ENCODE measurements at regions not wholly inside any gene's neighbourhood (a gene's known extent, or its start where the extent isn't known, plus 50 kb on each side); places are given as distances from the start of the nearest gene placed in this dataset.

DNA sequence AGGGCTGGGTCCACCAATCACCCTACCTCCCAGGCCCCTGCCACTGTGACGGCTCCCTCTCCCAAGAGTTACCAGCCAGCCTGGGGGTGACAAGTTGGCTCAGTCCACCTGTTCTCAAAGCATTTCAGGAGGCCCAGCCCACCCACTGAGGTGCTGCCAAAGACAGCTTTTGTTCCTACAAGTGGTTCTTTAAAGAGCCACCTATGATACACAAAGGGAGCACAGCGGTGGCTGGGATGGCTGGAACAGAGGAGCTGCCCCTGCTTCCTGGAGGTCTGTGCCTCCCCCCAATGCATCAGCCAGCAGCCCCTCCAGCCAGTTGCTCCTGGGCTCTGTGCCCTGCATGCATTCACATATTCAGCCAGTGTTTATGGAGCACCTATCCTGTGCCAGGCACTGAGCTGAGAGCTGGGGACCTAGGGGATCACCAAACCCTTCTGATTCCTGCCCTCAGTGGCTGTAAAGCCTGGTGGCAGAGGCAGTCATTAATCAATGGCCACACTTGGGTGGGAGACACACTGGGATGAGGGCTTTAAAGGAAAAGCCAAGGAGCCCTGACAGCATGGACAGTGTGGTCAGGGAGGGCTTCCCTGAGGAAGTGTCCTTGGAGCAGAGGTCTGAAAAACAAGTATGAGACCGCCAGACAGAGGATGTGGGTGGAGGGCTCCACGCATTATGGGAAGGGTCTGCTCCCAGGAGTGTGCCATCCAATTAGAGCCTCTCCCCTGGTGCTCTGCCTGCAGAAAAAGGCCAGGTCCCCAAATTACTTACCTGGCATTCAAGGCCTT lies 107.1 kb upstream of the LINGO1 start:
- DNase-seq = no peak

- DNase-seq = peak in 13 of 58 donors; percentile 8 to 48 (median 25)
These were observed 106.0 kb upstream of the LINGO1 start for GRCh38 chr15:77738441-77739302.

DNA sequence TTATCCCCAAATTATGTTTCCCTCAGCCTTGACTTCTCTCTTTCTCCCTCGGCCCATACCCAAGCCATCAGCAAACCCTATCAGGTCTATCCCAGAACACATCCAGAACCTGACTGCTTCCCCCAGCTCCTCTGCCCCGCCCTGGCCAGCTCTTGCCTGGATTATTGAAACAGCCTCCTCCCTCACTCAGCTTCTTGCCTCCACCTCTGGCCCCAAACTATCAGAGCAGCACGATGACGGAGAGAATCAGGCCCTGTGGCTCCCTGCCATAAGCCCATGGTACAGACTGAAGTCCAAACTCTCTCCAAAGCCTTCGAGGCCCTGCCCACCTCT lies 105.3 kb upstream of the LINGO1 start:
- DNase-seq = no peak

- DNase-seq = no peak
These were observed 104.7 kb upstream of the LINGO1 start for GRCh38 chr15:77737238-77738037.

- DNase-seq = no peak
These were observed 101.6 kb upstream of the LINGO1 start for GRCh38 chr15:77734306-77734705.

DNA sequence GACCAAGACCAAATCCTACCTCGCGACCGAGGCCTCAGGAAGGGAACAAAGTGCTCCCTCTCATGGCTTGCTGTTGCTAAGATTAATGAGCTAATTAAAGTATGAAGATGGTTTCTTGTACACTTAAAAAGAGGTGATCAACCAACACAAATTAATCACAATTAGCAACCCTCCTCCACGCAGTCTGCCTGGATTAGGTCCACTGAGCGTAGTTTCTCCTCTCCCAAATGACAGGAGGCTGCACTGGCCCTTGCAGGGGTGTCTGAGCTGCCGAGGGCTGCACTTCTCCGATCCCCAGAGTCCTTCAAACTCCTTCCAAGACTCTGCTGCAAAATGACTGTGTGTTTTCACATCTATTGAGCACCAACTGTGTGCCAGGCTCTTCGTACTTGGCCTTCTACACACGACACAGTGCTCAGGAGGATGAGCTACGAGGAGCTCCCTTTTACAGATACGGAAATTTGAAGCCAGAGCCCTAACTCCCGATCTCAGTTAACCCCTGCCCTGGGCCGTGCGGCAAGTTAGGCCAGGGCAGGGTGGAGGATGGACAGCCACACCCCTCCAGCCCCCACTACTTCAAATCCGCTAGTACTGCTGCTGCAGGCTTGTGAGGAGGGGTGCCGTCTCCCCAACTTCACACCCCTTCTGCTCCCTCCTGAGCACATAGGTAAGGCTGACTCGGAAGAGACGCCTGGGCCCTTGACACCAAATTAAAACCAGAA lies 101.0 kb upstream of the LINGO1 start:
- no peak for DNase-seq

GRCh38 chr15:77732514-77733335 lies 100.0 kb upstream of the LINGO1 start:
- peak in 1 of 58 donors; percentile 37 for DNase-seq

- no peak for DNase-seq
These were observed 99.2 kb upstream of the LINGO1 start for GRCh38 chr15:77731945-77732344.

GRCh38 chr15:77731067-77731466 lies 98.4 kb upstream of the LINGO1 start:
- DNase-seq = peak in 17 of 58 donors; percentile 19 to 71 (median 30)

GRCh38 chr15:77727635-77728304 lies 95.1 kb upstream of the LINGO1 start:
- DNase-seq = no peak

- no peak for DNase-seq
These were observed 92.0 kb upstream of the LINGO1 start for GRCh38 chr15:77724715-77725114.

DNA sequence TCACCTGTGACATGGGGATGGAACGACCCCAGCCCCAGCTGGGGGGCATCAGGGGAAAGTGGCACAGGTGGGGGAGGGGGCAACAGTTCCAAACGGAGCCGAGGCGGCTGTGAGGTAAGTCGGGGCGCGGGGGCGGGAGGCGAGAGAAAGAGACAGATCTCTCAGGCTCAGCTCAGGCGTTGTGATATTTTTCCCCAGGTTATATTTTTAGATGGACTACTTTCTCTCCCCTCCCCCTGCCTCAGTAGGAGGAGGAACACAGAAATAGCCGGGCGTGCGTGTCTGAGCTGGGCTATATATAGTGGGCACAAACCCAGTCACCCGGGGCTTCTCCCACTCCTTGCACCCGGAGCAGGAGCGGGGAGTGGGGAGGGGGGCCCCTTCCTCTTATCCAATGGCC lies 91.0 kb upstream of the LINGO1 start:
- peak in 13 of 58 donors; percentile 8 to 52 (median 31) for DNase-seq

- no peak for DNase-seq
These were observed 90.2 kb upstream of the LINGO1 start for GRCh38 chr15:77722759-77723460.

DNA sequence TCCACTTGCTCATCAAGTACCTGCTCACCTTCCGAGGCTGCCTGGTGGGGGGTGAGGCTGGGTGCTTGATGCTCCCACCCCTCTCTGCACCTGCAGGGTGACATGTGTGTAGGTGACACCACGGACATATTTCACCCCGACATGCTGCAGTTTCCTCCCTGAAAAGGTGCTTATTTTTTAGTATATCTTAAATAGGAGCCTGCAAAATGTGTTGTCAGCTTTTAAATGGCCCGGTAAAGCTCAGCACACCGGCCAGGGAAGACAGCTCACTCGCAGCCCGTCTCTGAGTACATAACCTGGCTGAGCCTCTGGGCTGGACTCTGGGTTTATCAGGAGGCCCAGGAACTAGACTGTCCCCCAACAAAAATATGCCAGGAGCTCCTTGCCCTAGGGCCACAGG lies 89.3 kb upstream of the LINGO1 start:
- DNase-seq = no peak

GRCh38 chr15:77720655-77721054 lies 87.9 kb upstream of the LINGO1 start:
- DNase-seq = no peak

DNA sequence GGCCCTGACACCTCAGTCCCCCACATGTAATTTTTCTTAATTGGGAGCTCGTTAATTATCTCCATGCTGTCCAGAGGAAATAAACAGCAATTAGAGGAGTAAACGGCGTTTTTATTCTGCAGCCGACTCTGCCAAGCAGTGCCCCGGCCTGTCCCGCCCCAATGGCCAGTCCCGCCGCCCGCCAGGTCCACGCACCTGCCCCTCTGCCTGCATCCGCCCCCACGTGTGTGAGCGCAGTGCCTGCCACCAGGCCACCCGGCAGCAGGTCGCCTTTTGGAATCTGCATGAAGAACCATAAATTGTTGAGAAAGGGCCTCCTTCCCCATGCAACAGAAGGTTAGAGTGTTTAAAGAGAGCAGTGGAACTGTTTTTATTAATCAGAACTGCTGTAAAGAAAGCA lies 87.5 kb upstream of the LINGO1 start:
- no peak for DNase-seq

DNA sequence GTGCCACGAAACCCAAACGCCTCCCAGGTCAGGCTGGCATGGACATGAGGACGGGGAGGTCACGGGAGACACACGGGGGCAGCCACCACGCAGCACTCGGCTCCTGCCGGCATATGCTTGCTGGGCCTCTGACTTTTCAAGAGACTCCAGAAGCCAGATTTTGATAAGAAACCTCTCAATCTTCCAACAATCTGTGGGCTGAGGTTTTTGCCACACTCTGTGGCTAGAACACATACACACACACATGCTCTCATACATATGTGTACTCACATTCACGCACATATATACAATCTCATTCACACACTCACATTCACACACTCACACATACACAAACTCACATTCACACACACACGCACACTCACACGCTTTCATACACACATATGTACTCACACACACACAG lies 86.7 kb upstream of the LINGO1 start:
- DNase-seq = no peak

GRCh38 chr15:77717333-77717990 lies 84.8 kb upstream of the LINGO1 start:
- DNase-seq = no peak

All from anterior cingulate cortex (tissue), 58 donors.